Large intestine (tissue), 3 donors: ENCODE measurements at regions not wholly inside any gene's neighbourhood (a gene's known extent, or its start where the extent isn't known, plus 50 kb on each side); places are given as distances from the start of the nearest gene placed in this dataset.
"Not testable (repeated sequence)": the region's sequence is repeated elsewhere in the genome, so short reads cannot be mapped to it uniquely, and the experiment has no call there.

Experiments used
- DNase-seq, 2 donors: peaks; one replicate each; pipeline versions ENCODE4 v3.0.0 to v3.0.0-alpha.2; 2013
- H3K27ac ChIP-seq: one replicate; pipeline ENCODE4 v1.5.1; 2013; ENCODE audit warnings: low read length
- H3K27me3 ChIP-seq: 2 replicates; pipeline ENCODE4 v1.6.1; 2013; ENCODE audit warnings: low read length; ENCODE audit not compliant: control insufficient read depth, insufficient read depth
- H3K36me3 ChIP-seq: 2 replicates; pipeline ENCODE4 v1.6.1; 2013; ENCODE audit warnings: low read length; ENCODE audit not compliant: control insufficient read depth, insufficient read depth
- H3K4me1 ChIP-seq: one replicate; pipeline ENCODE4 v1.6.1; 2013; ENCODE audit warnings: low read length; ENCODE audit not compliant: control insufficient read depth, insufficient read depth
- H3K4me3 ChIP-seq: one replicate; pipeline ENCODE4 v1.5.1; 2013; ENCODE audit warnings: low read length
- H3K9me3 ChIP-seq: one replicate; pipeline ENCODE4 v1.6.1; 2013; ENCODE audit warnings: mild to moderate bottlenecking, low read depth, low read length, moderate library complexity; ENCODE audit not compliant: control insufficient read depth
- WGBS: methylation state at CpG from one replicate; pipeline ENCODE4 v1.1.5; 2013; ENCODE audit warnings: low lambda C conversion rate; ENCODE audit not compliant: insufficient coverage; 5-methylcytosine and 5-hydroxymethylcytosine counted together

DNA sequence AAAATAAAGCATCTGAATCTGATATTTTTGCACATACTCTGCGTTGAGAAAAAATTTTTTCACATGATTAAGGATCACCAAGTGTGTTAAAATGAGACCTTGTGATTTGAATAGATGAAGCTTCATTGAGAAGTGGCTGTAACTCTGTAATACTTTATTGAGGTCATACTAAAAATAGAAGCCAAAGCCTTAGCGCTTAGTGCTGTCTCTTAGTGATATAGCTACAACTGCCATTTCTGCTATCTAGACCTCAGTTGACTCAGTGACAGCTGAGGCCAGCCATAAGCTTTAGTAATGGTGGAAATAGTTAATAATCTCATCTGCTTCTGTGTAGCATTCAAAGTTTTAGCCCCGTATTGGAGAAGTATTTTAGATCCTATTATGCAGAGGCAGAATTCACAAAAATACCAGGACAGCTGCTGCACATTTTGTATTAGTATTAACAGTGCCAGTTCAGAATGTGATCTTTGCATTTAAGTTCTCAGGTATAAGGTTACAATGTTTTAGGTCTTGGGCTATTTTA is 107.4 kb upstream of the SGCD start:
- H3K4me1 ChIP-seq: no peaks in the 10 kb centered on the region
- no peak overlapping the region for H3K27ac ChIP-seq
- no peak for DNase-seq
- WGBS: 100% methylated on average over 1 of the region's 3 CpGs
- H3K9me3 ChIP-seq: no peaks in the 10 kb centered on the region
- no peak overlapping the region for H3K4me3 ChIP-seq
- H3K27me3 ChIP-seq: no peaks in the 10 kb centered on the region
- no peaks in the 10 kb centered on the region for H3K36me3 ChIP-seq

GRCh38 chr5:156221816-156222215 is 105.1 kb upstream of the SGCD start:
- Histone ChIP-seq H3K27me3 (no peaks in the 10 kb centered on the region), H3K36me3 (no peaks in the 10 kb centered on the region), H3K27ac (no peak overlapping the region), H3K4me3 (no peak overlapping the region), H3K4me1 (no peaks in the 10 kb centered on the region), H3K9me3 (no peaks in the 10 kb centered on the region)
- WGBS: 100% methylated on average over 1 of the region's 2 CpGs
- DNase-seq: no peak

- no peak for DNase-seq
- no peaks in the 10 kb centered on the region for H3K4me1 ChIP-seq
- no peaks in the 10 kb centered on the region for H3K36me3 ChIP-seq
- no peaks in the 10 kb centered on the region for H3K9me3 ChIP-seq
- WGBS: 71% methylated on average over 2 of the region's 3 CpGs
- H3K4me3 ChIP-seq: no peak overlapping the region
- H3K27me3 ChIP-seq: no peaks in the 10 kb centered on the region
- no peak overlapping the region for H3K27ac ChIP-seq
These were observed 103.4 kb upstream of the SGCD start for GRCh38 chr5:156223547-156223946.

DNA sequence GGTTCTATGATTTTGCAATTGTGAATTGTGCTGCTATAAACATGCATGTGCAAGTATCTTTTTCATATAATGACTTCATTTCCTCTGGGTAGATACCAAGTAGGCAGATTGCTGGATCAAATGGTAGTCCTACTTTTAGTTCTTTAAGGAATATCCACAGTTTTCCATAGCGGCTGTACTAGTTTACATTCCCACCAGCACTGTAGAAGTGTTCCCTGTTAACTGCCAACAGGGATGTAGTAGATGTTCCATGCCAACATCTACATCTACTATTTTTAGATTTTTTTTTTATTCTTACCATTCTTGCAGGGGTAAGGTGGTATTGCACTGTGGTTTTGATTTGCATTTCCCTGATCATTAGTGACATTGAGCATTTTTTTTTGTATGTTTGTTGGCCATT is 100.5 kb upstream of the SGCD start:
- WGBS: no CpG with 5 or more reads among the region's 1 CpG
- H3K4me3 ChIP-seq, H3K4me1 ChIP-seq, DNase-seq, H3K27me3 ChIP-seq, H3K9me3 ChIP-seq, H3K27ac ChIP-seq, H3K36me3 ChIP-seq: not testable (repeated sequence)

DNA sequence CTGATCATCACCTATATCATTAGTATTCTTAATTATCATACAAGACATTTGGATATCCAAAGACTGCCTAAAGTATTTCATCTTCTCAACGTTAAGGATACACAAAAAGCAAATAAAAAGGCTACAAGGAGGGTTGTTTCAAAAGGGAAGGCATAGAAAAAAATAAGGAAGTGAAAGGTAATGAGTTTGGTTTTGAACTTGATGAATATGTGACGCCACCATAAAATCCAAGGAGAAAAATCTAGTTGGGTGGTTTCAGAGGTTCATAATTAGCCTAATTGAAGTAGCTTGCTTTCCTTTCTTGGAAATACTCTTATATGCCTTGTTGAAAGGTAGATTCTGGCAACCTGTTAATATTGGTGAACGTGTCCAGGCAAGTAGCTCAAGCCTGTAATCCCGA is 96.1 kb upstream of the SGCD start:
- H3K4me3 ChIP-seq: no peak overlapping the region
- 56% methylated on average over 1 of the region's 4 CpGs for WGBS
- no peaks in the 10 kb centered on the region for H3K4me1 ChIP-seq
- H3K27me3 ChIP-seq: no peaks in the 10 kb centered on the region
- H3K27ac ChIP-seq: no peak overlapping the region
- H3K36me3 ChIP-seq: no peaks in the 10 kb centered on the region
- no peaks in the 10 kb centered on the region for H3K9me3 ChIP-seq
- DNase-seq: no peak

- WGBS: no CpG with 5 or more reads among the region's 3 CpGs
- H3K36me3 ChIP-seq: no peaks in the 10 kb centered on the region
These were observed 94.6 kb upstream of the SGCD start for GRCh38 chr5:156232251-156232869.

GRCh38 chr5:156237361-156237760 is 89.6 kb upstream of the SGCD start:
- H3K27me3 ChIP-seq: no peaks in the 10 kb centered on the region
- no peaks in the 10 kb centered on the region for H3K36me3 ChIP-seq
- H3K27ac ChIP-seq: no peak overlapping the region
- H3K4me3 ChIP-seq: no peak overlapping the region
- DNase-seq: no peak
- 100% methylated on average over 1 of the region's 6 CpGs for WGBS
- no peaks in the 10 kb centered on the region for H3K4me1 ChIP-seq
- H3K9me3 ChIP-seq: no peaks in the 10 kb centered on the region

More at GRCh38 chr5:156232251-156232869, 94.6 kb upstream of the SGCD start:
- Histone ChIP-seq H3K27ac (no peak overlapping the region), H3K9me3 (no peaks in the 10 kb centered on the region), H3K4me3 (no peak overlapping the region), H3K4me1 (no peaks in the 10 kb centered on the region), H3K27me3 (no peaks in the 10 kb centered on the region)
- DNase-seq: no peak

DNA sequence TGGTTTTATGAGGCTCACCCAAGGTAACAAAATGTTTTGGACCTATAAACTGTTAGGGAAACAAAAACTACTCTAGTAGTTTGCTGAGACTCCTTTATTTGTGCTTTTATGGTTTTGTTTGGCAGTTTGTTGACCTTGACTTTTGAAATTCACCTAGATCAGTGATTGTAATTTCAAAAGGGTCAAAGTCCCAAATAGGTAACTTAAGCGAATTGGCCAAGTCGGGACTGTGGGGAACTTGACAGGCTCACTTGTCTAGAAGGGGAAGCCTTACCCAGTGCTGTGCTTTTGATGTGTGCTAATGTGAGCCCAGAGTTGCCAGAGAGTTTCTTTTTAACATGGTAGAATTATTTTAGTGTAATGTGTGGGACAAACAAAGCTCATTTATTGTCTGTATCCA is 87.2 kb upstream of the SGCD start:
- no peaks in the 10 kb centered on the region for H3K36me3 ChIP-seq
- H3K4me1 ChIP-seq: no peaks in the 10 kb centered on the region
- no peaks in the 10 kb centered on the region for H3K9me3 ChIP-seq
- H3K27me3 ChIP-seq: no peaks in the 10 kb centered on the region
- WGBS: no CpG with 5 or more reads among the region's 2 CpGs
- no peak for DNase-seq
- no peak overlapping the region for H3K4me3 ChIP-seq
- H3K27ac ChIP-seq: no peak overlapping the region

GRCh38 chr5:156240414-156240813 is 86.5 kb upstream of the SGCD start:
- 64% methylated on average over 2 of the region's 3 CpGs for WGBS

GRCh38 chr5:156241266-156241665 is 85.7 kb upstream of the SGCD start:
- no peak for DNase-seq
- H3K9me3 ChIP-seq: no peaks in the 10 kb centered on the region
- H3K4me1 ChIP-seq: no peaks in the 10 kb centered on the region
- no peak overlapping the region for H3K27ac ChIP-seq
- no peaks in the 10 kb centered on the region for H3K27me3 ChIP-seq
- H3K4me3 ChIP-seq: no peak overlapping the region
- no peaks in the 10 kb centered on the region for H3K36me3 ChIP-seq

More at GRCh38 chr5:156240414-156240813, 86.5 kb upstream of the SGCD start:
- Histone ChIP-seq H3K4me1 (no peaks in the 10 kb centered on the region), H3K4me3 (no peak overlapping the region), H3K36me3 (no peaks in the 10 kb centered on the region), H3K9me3 (no peaks in the 10 kb centered on the region), H3K27ac (no peak overlapping the region), H3K27me3 (no peaks in the 10 kb centered on the region)
- no peak for DNase-seq

DNA sequence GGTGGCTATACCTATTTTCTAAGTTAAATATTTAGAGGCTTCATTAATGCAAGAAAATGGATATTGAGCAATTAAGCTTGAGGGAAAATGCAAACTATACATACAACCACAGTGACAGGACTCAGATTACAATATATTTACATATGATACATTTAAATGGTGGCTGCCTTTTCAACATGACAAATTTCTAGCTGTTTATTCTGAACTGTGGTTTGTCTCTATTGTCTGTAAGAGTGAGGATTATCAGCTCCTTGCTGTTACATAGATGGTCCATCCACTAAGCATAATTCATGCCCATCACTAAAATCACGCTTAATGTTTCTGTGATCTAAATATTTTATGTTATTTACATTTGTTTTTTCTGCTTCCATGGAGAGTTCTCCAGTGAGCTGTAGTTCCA is 81.1 kb upstream of the SGCD start:
- DNase-seq: no peak
- 100% methylated on average over 1 of the region's 1 CpG for WGBS
- Histone ChIP-seq H3K4me3 (no peak overlapping the region), H3K9me3 (no peaks in the 10 kb centered on the region), H3K27me3 (no peaks in the 10 kb centered on the region), H3K36me3 (no peaks in the 10 kb centered on the region), H3K27ac (no peak overlapping the region), H3K4me1 (no peaks in the 10 kb centered on the region)
